Activated T-cell treated with anti-CD3 and anti-CD28 coated beads, Interleukin-2, amount 50 U/mL, for 24 hours (primary cell): ENCODE measurements at regions not wholly inside any gene's neighbourhood (a gene's known extent, or its start where the extent isn't known, plus 50 kb on each side); places are given as distances from the start of the nearest gene placed in this dataset.

ENCODE experiments used
- DNase-seq: peaks from one replicate; pipeline ENCODE4 v3.0.0-alpha.2; 2020
- H3K27ac Mint-ChIP-seq: 2 replicates; pipeline ENCODE4 v1.8.0; 2020; ENCODE audit warnings: mild to moderate bottlenecking, mixed read lengths
- H3K27me3 Mint-ChIP-seq: 2 replicates; pipeline ENCODE4 v1.8.0; 2020; ENCODE audit warnings: mixed read lengths
- H3K36me3 Mint-ChIP-seq: 2 replicates; pipeline ENCODE4 v1.8.0; 2020; ENCODE audit warnings: low read depth, mixed read lengths
- H3K4me1 Mint-ChIP-seq: 2 replicates; pipeline ENCODE4 v1.8.0; 2020; ENCODE audit warnings: low read depth, mixed read lengths
- H3K4me3 Mint-ChIP-seq: 2 replicates; pipeline ENCODE4 v1.8.0; 2020; ENCODE audit warnings: mild to moderate bottlenecking, moderate library complexity, mixed read lengths
- H3K9me3 Mint-ChIP-seq: 2 replicates; pipeline ENCODE4 v1.8.0; 2020; ENCODE audit warnings: mixed read lengths

- Mint-ChIP-seq H3K27me3 (peaks cover 20% of the 10 kb centered on the region), H3K4me3 (no peak overlapping the region), H3K36me3 (no peaks in the 10 kb centered on the region), H3K9me3 (no peaks in the 10 kb centered on the region), H3K4me1 (peaks cover 1% of the 10 kb centered on the region), H3K27ac (no peak overlapping the region)
- DNase-seq: no peak
Observed at GRCh38 chr18:8480506-8481328, 128.5 kb upstream of the RAB12 start.

- DNase-seq: no peak
- Mint-ChIP-seq H3K4me3 (no peak overlapping the region), H3K9me3 (no peaks in the 10 kb centered on the region), H3K4me1 (no peaks in the 10 kb centered on the region), H3K27ac (no peak overlapping the region), H3K36me3 (no peaks in the 10 kb centered on the region), H3K27me3 (peaks cover 8% of the 10 kb centered on the region)
Observed at GRCh38 chr18:8484951-8485350, 124.3 kb upstream of the RAB12 start.

GRCh38 chr18:8489761-8490160 is 119.5 kb upstream of the RAB12 start:
- DNase-seq: no peak
- Mint-ChIP-seq H3K36me3 (no peaks in the 10 kb centered on the region), H3K27me3 (peaks cover 10% of the 10 kb centered on the region), H3K27ac (no peak overlapping the region), H3K9me3 (no peaks in the 10 kb centered on the region), H3K4me1 (no peaks in the 10 kb centered on the region), H3K4me3 (no peak overlapping the region)

- no peaks in the 10 kb centered on the region for H3K9me3 Mint-ChIP-seq
Observed at GRCh38 chr18:8491516-8491915, 117.7 kb upstream of the RAB12 start.

GRCh38 chr18:8493141-8493540 is 116.1 kb upstream of the RAB12 start:
- Mint-ChIP-seq H3K4me3 (no peak overlapping the region), H3K36me3 (no peaks in the 10 kb centered on the region), H3K27ac (no peak overlapping the region), H3K9me3 (no peaks in the 10 kb centered on the region), H3K27me3 (peaks cover 6% of the 10 kb centered on the region), H3K4me1 (no peaks in the 10 kb centered on the region)
- no peak for DNase-seq

More at GRCh38 chr18:8491516-8491915, 117.7 kb upstream of the RAB12 start:
- Mint-ChIP-seq H3K27me3 (peaks cover 4% of the 10 kb centered on the region), H3K4me3 (no peak overlapping the region), H3K4me1 (no peaks in the 10 kb centered on the region), H3K36me3 (no peaks in the 10 kb centered on the region), H3K27ac (no peak overlapping the region)
- no peak for DNase-seq

- Mint-ChIP-seq H3K4me3 (no peak overlapping the region), H3K9me3 (no peaks in the 10 kb centered on the region), H3K27me3 (peaks cover 10% of the 10 kb centered on the region), H3K36me3 (no peaks in the 10 kb centered on the region), H3K27ac (no peak overlapping the region), H3K4me1 (no peaks in the 10 kb centered on the region)
- DNase-seq: no peak
Observed at GRCh38 chr18:8496186-8496585, 113.1 kb upstream of the RAB12 start.

GRCh38 chr18:8498905-8499304 is 110.3 kb upstream of the RAB12 start:
- no peaks in the 10 kb centered on the region for H3K36me3 Mint-ChIP-seq
- no peak for DNase-seq
- H3K9me3 Mint-ChIP-seq: no peaks in the 10 kb centered on the region
- H3K4me1 Mint-ChIP-seq: no peaks in the 10 kb centered on the region
- peaks cover 11% of the 10 kb centered on the region for H3K27me3 Mint-ChIP-seq
- H3K4me3 Mint-ChIP-seq: no peak overlapping the region
- H3K27ac Mint-ChIP-seq: no peak overlapping the region

GRCh38 chr18:8499810-8500675 is 109.2 kb upstream of the RAB12 start:
- Mint-ChIP-seq H3K36me3 (no peaks in the 10 kb centered on the region), H3K4me1 (no peaks in the 10 kb centered on the region), H3K27ac (no peak overlapping the region), H3K4me3 (no peak overlapping the region), H3K9me3 (no peaks in the 10 kb centered on the region), H3K27me3 (peaks cover 13% of the 10 kb centered on the region)
- DNase-seq: no peak

GRCh38 chr18:8501044-8501443 is 108.2 kb upstream of the RAB12 start:
- Mint-ChIP-seq H3K4me3 (no peak overlapping the region), H3K36me3 (no peaks in the 10 kb centered on the region), H3K4me1 (no peaks in the 10 kb centered on the region), H3K27me3 (peaks cover 15% of the 10 kb centered on the region), H3K9me3 (no peaks in the 10 kb centered on the region), H3K27ac (no peak overlapping the region)
- no peak for DNase-seq

- Mint-ChIP-seq H3K9me3 (no peaks in the 10 kb centered on the region), H3K4me1 (no peaks in the 10 kb centered on the region), H3K4me3 (no peak overlapping the region), H3K36me3 (no peaks in the 10 kb centered on the region), H3K27me3 (peaks cover 18% of the 10 kb centered on the region), H3K27ac (no peak overlapping the region)
- no peak for DNase-seq
Observed at GRCh38 chr18:8503248-8503647, 106.0 kb upstream of the RAB12 start.

- DNase-seq: no peak
- Mint-ChIP-seq H3K27me3 (peaks cover 18% of the 10 kb centered on the region), H3K27ac (no peak overlapping the region), H3K36me3 (no peaks in the 10 kb centered on the region), H3K9me3 (no peaks in the 10 kb centered on the region), H3K4me3 (no peak overlapping the region), H3K4me1 (no peaks in the 10 kb centered on the region)
Observed at GRCh38 chr18:8504424-8504823, 104.8 kb upstream of the RAB12 start.

- H3K36me3 Mint-ChIP-seq: no peaks in the 10 kb centered on the region
- no peaks in the 10 kb centered on the region for H3K4me1 Mint-ChIP-seq
- H3K9me3 Mint-ChIP-seq: no peaks in the 10 kb centered on the region
- peaks cover 18% of the 10 kb centered on the region for H3K27me3 Mint-ChIP-seq
- no peak for DNase-seq
- no peak overlapping the region for H3K4me3 Mint-ChIP-seq
- H3K27ac Mint-ChIP-seq: no peak overlapping the region
Observed at GRCh38 chr18:8504880-8505435, 104.3 kb upstream of the RAB12 start.

GRCh38 chr18:8506251-8507049 is 102.8 kb upstream of the RAB12 start:
- no peak for DNase-seq
- H3K4me1 Mint-ChIP-seq: no peaks in the 10 kb centered on the region
- no peaks in the 10 kb centered on the region for H3K9me3 Mint-ChIP-seq
- no peak overlapping the region for H3K4me3 Mint-ChIP-seq
- H3K27ac Mint-ChIP-seq: no peak overlapping the region
- H3K36me3 Mint-ChIP-seq: no peaks in the 10 kb centered on the region
- peaks cover 14% of the 10 kb centered on the region for H3K27me3 Mint-ChIP-seq

GRCh38 chr18:8507361-8507760 is 101.9 kb upstream of the RAB12 start:
- H3K27me3 Mint-ChIP-seq: peaks cover 10% of the 10 kb centered on the region
- DNase-seq: no peak
- H3K4me1 Mint-ChIP-seq: no peaks in the 10 kb centered on the region
- no peak overlapping the region for H3K27ac Mint-ChIP-seq
- H3K36me3 Mint-ChIP-seq: no peaks in the 10 kb centered on the region
- no peak overlapping the region for H3K4me3 Mint-ChIP-seq
- no peaks in the 10 kb centered on the region for H3K9me3 Mint-ChIP-seq
